Kidney (tissue), 13 donors: ENCODE measurements at regions not wholly inside any gene's neighbourhood (a gene's known extent, or its start where the extent isn't known, plus 50 kb on each side); places are given as distances from the start of the nearest gene placed in this dataset.
A peak's percentile ranks its signal among the peaks of the same experiment; 100 is the strongest.
"Not testable (repeated sequence)": the region's sequence is repeated elsewhere in the genome, so short reads cannot be mapped to it uniquely, and the experiment has no call there.

Source experiments
- DNase-seq, 5 donors: peaks; one replicate each; pipeline ENCODE4 v3.0.0-alpha.2; 2013 to 2020
- FAIRE-seq: peaks from 2 replicates; lab custom pipeline; 2012; peaks lifted over from hg19 to GRCh38; lab: Jason Lieb, UNC
- H3K27ac ChIP-seq, 2 donors: one replicate each; pipeline ENCODE4 v1.7.0; 2013; ENCODE audit warnings: low read depth in 2 of 2, low read length in 2 of 2, inconsistent platforms in 1 of 2
- H3K27me3 ChIP-seq: one replicate; pipeline ENCODE4 v1.7.1; 2013; ENCODE audit warnings: low read length, inconsistent platforms; ENCODE audit not compliant: control insufficient read depth, insufficient read depth
- H3K36me3 ChIP-seq, 3 donors: one replicate each; pipeline versions ENCODE4 v1.7.0 to v1.7.1; 2013; ENCODE audit warnings: low read length in 3 of 3, control low read depth in 1 of 3, inconsistent platforms in 1 of 3; ENCODE audit not compliant: insufficient read depth in 3 of 3, control insufficient read depth in 2 of 3
- H3K4me1 ChIP-seq, 3 donors: one replicate each; pipeline versions ENCODE4 v1.7.0 to v1.7.1; 2013; ENCODE audit warnings: low read length in 3 of 3, inconsistent platforms in 1 of 3, low read depth in 1 of 3; ENCODE audit not compliant: control insufficient read depth in 2 of 3, insufficient read depth in 2 of 3
- H3K4me3 ChIP-seq, 3 donors: one replicate each; pipeline versions ENCODE4 v1.7.0 to v1.8.1; 2013; ENCODE audit warnings: low read length in 3 of 3, control low read depth in 1 of 3, inconsistent platforms in 1 of 3
- H3K9ac ChIP-seq, 3 donors: one replicate each; pipeline versions ENCODE4 v1.7.0 to v1.7.1; 2013; ENCODE audit warnings: low read length in 3 of 3, control low read depth in 1 of 3, inconsistent platforms in 1 of 3
- H3K9me3 ChIP-seq, 3 donors: one replicate each; pipeline versions ENCODE4 v1.7.0 to v1.7.1; 2013; ENCODE audit warnings: low read length in 3 of 3, control low read depth in 1 of 3, inconsistent platforms in 1 of 3; ENCODE audit not compliant: control insufficient read depth in 2 of 3, insufficient read depth in 1 of 3
- intact Hi-C: fragments of 100-400 bp; cut with DNase I; formaldehyde crosslinking; loops from one replicate; pipeline ENCODE4 v1.11.1; 2022
- TF ChIP-seq, protein P1 (sequence below): IDR thresholded peaks from 3 replicates; pipeline ENCODE4 v1.5.1; 2012; ENCODE audit warnings: mild to moderate bottlenecking, moderate library complexity, borderline replicate concordance; ENCODE audit not compliant: insufficient read depth; ENCODE audit errors: extremely low read depth
- donor health status: control.
- donor health status: control.
- donor health status: control.
- donor health status: control.
- donor health status: control.
- donor health status: DM: yes; HTN: yes; CAD: no.
- donor health status: Normal renal cell carcinoma (clear cell type).

- intact Hi-C loops = no loop called here
- Histone ChIP-seq H3K9ac (no peak overlapping the region), H3K4me3 (no peak overlapping the region), H3K36me3 (no peaks in the 10 kb centered on the region), H3K27me3 (no peaks in the 10 kb centered on the region), H3K27ac (no peak overlapping the region), H3K4me1 (no peaks in the 10 kb centered on the region), H3K9me3 (no peaks in the 10 kb centered on the region)
- DNase-seq (peak in 1 of 5 donors; percentile 23), FAIRE-seq (no peak)
- TF ChIP-seq, protein P1, sequence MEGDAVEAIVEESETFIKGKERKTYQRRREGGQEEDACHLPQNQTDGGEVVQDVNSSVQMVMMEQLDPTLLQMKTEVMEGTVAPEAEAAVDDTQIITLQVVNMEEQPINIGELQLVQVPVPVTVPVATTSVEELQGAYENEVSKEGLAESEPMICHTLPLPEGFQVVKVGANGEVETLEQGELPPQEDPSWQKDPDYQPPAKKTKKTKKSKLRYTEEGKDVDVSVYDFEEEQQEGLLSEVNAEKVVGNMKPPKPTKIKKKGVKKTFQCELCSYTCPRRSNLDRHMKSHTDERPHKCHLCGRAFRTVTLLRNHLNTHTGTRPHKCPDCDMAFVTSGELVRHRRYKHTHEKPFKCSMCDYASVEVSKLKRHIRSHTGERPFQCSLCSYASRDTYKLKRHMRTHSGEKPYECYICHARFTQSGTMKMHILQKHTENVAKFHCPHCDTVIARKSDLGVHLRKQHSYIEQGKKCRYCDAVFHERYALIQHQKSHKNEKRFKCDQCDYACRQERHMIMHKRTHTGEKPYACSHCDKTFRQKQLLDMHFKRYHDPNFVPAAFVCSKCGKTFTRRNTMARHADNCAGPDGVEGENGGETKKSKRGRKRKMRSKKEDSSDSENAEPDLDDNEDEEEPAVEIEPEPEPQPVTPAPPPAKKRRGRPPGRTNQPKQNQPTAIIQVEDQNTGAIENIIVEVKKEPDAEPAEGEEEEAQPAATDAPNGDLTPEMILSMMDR = no peak
These were observed 197.0 kb upstream of the SEMA6A start for GRCh38 chr5:116771466-116772151.

GRCh38 chr5:116769953-116770352 lies 195.3 kb upstream of the SEMA6A start:
- not testable (repeated sequence) for H3K27ac ChIP-seq, DNase-seq

DNA sequence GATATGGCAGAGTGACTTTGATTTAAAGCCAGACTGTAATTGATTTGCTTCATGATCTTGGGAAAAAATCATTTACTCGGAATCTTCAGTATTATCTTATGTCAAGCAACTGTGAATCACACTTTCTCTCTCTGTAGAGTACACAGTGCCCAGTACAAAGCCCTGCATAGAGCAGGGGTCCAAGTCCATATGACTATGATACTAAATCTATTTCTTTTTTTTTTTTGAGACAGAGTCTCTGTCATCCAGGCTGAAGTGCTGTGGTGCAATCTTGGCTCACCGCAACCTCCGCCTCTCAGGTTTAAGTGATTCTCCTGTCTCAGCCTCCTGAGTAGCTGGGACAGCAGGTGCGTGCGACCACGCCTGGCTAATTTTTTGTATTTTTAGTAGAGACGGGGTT lies 194.8 kb upstream of the SEMA6A start:
- no peak for FAIRE-seq
- H3K4me3 ChIP-seq = no peak overlapping the region
- intact Hi-C loops = no loop called here
- no peaks in the 10 kb centered on the region for H3K9me3 ChIP-seq
- H3K36me3 ChIP-seq = no peaks in the 10 kb centered on the region
- no peaks in the 10 kb centered on the region for H3K4me1 ChIP-seq
- H3K27ac ChIP-seq = no peak overlapping the region
- TF ChIP-seq, protein P1 = no peak
- no peak overlapping the region for H3K9ac ChIP-seq
- DNase-seq = no peak
- H3K27me3 ChIP-seq = no peaks in the 10 kb centered on the region

More at GRCh38 chr5:116769953-116770352, 195.3 kb upstream of the SEMA6A start:
- H3K9me3 ChIP-seq, H3K27me3 ChIP-seq, H3K9ac ChIP-seq, H3K4me3 ChIP-seq, intact Hi-C loops, H3K36me3 ChIP-seq, FAIRE-seq, H3K4me1 ChIP-seq: not testable (repeated sequence)

DNA sequence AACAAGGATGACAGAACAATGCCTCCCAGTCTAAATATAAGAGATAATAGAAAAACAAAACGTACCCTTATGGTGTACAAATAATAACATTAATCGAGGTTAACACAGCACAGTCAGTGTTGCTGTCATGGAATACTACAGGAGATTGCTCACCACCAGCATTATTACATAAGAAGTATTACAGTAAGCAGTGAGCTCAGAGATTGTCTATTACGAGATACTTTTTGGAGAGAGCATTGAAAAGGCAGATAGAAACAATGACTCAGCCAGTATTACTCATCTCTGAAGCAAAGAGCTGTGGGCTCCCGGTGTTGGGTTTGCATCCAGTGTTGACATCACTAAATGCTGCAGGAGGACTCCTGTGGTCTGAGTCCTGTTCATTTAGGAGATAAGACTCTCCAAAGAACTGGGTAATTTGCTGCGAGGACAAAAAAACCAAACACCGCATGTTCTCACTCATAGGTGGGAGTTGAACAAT lies 191.9 kb upstream of the SEMA6A start:
- no peaks in the 10 kb centered on the region for H3K36me3 ChIP-seq
- intact Hi-C loops = no loop called here
- no peaks in the 10 kb centered on the region for H3K4me1 ChIP-seq
- no peak overlapping the region for H3K4me3 ChIP-seq
- no peaks in the 10 kb centered on the region for H3K27me3 ChIP-seq
- no peak overlapping the region for H3K27ac ChIP-seq
- FAIRE-seq (peak; percentile 17), DNase-seq (no peak)
- H3K9me3 ChIP-seq = no peaks in the 10 kb centered on the region
- no peak overlapping the region for H3K9ac ChIP-seq
- TF ChIP-seq, protein P1 = no peak
